T-helper 1 cell treated with Interleukin-12 subunit alpha and Interleukin-12 subunit beta and Interleukin-4 antibody, amounts not matched to agents 30 μg/mL and 1 μg/mL, for 36 hours (primary cell): ENCODE measurements at regions not wholly inside any gene's neighbourhood (a gene's known extent, or its start where the extent isn't known, plus 50 kb on each side); places are given as distances from the start of the nearest gene placed in this dataset.

ENCODE experiments used
- H3K27ac Mint-ChIP-seq: one replicate; pipeline ENCODE4 v1.8.0; 2021; ENCODE audit warnings: mild to moderate bottlenecking, mixed read lengths
- H3K27me3 Mint-ChIP-seq: one replicate; pipeline ENCODE4 v1.8.0; 2021; ENCODE audit warnings: low read depth, mixed read lengths
- H3K36me3 Mint-ChIP-seq: one replicate; pipeline ENCODE4 v1.8.0; 2021; ENCODE audit warnings: low read depth, mixed read lengths
- H3K4me1 Mint-ChIP-seq: one replicate; pipeline ENCODE4 v1.8.0; 2021; ENCODE audit warnings: low read depth, mixed read lengths
- H3K4me3 Mint-ChIP-seq: one replicate; pipeline ENCODE4 v1.8.0; 2021; ENCODE audit warnings: mild to moderate bottlenecking, moderate library complexity, mixed read lengths
- H3K9me3 Mint-ChIP-seq: one replicate; pipeline ENCODE4 v1.8.0; 2021; ENCODE audit warnings: mixed read lengths

DNA sequence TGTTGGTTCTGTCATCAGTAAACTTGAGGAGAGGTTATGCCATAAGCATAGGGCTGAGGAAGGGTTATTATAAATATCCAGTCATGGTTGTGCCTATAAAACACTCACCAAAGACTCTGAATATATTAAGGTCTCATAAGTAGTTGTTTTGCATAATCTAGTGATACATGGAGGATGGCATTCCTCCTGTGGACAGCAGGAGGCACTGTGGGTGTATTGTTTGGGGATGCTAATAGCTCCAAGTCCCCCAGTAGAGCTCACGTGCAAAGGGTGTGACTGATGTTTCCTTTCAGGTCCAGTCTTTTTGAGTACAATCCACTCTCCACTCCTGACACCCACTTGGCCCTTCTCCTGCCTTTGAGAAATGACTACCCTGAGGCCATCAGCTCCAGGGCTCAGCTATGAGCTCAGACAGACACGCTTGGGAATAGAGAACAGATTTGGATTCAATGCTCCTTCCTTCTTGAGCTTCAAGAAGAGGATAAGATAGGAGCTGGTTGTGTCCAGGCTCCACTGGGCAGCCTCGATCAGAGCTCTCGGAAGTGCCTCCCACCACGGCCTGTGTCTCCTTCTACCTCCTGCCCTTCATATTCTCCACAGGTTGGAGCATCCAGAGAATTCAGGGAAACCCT lies 85.2 kb upstream of the IGLL5 start:
- Mint-ChIP-seq H3K9me3 (no peaks in the 10 kb centered on the region), H3K4me3 (no peak overlapping the region), H3K27ac (no peak overlapping the region), H3K36me3 (no peaks in the 10 kb centered on the region), H3K27me3 (peaks cover 40% of the 10 kb centered on the region), H3K4me1 (peaks cover 4% of the 10 kb centered on the region)

- Mint-ChIP-seq H3K4me1 (peaks cover 4% of the 10 kb centered on the region), H3K4me3 (no peak overlapping the region), H3K36me3 (no peaks in the 10 kb centered on the region), H3K27ac (no peak overlapping the region), H3K9me3 (no peaks in the 10 kb centered on the region), H3K27me3 (peaks cover 38% of the 10 kb centered on the region)
These were observed 84.2 kb upstream of the IGLL5 start for GRCh38 chr22:22803285-22803853.

DNA sequence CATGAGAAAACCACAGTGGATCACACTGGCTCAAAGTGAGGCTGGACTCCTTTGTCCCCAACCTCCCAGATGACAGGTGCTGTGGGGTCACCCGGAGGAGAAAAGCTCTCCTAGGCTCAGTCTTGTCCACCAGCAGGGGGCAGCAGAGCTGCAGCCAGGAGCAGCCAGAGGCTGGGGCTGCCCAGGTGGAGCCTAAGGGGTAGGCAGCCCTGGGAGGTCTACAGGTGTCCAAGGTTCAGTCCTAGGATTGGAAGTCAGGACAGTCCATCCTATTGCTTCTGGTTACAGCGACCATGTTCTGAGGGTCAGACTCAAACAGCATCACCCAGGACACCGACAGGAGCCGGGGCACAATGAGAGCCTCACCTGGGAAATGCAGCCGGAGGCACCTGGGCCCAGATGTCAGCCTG lies 77.6 kb upstream of the IGLL5 start:
- Mint-ChIP-seq H3K27ac (no peak overlapping the region), H3K4me1 (peaks cover 2% of the 10 kb centered on the region), H3K4me3 (no peak overlapping the region), H3K9me3 (no peaks in the 10 kb centered on the region), H3K27me3 (peaks cover 44% of the 10 kb centered on the region), H3K36me3 (no peaks in the 10 kb centered on the region)

DNA sequence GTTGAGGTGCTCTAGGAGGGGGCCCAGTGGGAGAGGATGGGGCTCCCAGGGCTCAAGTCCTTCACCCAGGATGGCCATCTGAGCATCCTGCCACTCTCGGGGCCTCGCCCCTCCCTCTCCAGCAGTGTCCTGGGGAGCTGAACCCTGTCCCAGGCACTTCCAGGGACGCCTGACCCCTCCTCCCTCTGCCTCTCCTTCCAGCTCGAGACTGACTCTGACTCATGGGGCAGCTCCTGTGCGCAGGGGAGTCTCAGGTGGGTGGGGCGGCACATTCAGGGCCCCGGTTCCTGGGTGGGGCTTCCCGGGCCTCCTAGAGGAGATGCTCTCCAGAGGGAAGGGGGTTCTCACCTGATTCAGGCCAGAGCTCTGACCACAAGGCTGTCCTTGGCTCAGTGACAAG lies 77.1 kb upstream of the IGLL5 start:
- Mint-ChIP-seq H3K9me3 (no peaks in the 10 kb centered on the region), H3K4me1 (peaks cover under 1% of the 10 kb centered on the region), H3K36me3 (no peaks in the 10 kb centered on the region), H3K27ac (no peak overlapping the region), H3K4me3 (no peak overlapping the region), H3K27me3 (peaks cover 44% of the 10 kb centered on the region)

DNA sequence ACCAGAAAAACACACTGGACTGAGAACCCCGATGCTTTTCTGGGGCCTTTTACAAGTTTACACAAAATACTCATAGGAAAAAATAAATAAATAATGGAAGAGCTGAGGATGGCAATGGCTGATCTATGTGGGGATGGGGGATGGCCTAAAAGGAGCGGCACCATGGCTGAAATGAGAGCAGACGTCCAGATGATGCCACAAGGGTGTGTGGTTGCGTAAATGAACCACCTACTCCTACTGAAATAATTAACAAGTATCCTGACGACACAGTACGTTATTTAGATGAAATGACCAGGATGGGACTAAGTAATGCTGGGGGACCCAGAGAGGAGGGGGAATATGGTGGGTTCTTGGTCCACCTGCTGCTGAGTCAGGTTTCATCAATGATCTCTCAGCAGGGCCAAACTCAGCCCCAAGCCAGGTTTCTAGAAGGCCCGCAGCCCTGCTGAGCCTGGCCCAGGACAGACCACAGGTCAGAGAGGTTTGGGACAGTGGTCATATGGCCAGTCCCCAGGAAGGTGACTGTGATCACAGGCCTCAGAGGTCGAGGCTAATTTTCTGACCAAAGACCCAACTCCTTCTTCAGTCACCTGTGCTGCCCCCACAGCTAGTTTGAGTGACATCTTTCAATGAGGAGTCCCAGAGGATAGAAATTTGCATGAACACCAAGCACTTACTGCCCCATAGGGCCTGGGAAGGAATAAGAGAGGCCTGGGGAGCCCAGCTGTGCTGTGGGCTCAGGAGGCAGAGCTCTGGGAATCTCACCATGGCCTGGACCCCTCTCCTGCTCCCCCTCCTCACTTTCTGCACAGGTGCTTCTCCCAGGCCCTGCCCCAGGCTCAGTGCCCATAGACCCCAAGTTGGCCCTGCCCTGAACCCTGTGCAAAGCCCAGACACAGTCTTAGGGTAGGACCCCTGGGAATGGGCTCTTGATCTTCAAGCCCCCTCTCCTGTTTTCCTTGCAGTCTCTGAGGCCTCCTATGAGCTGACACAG lies 76.3 kb upstream of the IGLL5 start:
- Mint-ChIP-seq H3K9me3 (no peaks in the 10 kb centered on the region), H3K4me3 (no peak overlapping the region), H3K36me3 (no peaks in the 10 kb centered on the region), H3K27me3 (peaks cover 38% of the 10 kb centered on the region), H3K27ac (no peak overlapping the region), H3K4me1 (peaks cover 9% of the 10 kb centered on the region)

GRCh38 chr22:22812031-22812905 lies 75.3 kb upstream of the IGLL5 start:
- Mint-ChIP-seq H3K9me3 (no peaks in the 10 kb centered on the region), H3K27ac (no peak overlapping the region), H3K36me3 (no peaks in the 10 kb centered on the region), H3K4me1 (peaks cover 19% of the 10 kb centered on the region), H3K4me3 (no peak overlapping the region), H3K27me3 (peaks cover 30% of the 10 kb centered on the region)

- Mint-ChIP-seq H3K27ac (no peak overlapping the region), H3K27me3 (peaks cover 21% of the 10 kb centered on the region), H3K36me3 (no peaks in the 10 kb centered on the region), H3K4me3 (no peak overlapping the region), H3K4me1 (peaks cover 28% of the 10 kb centered on the region), H3K9me3 (no peaks in the 10 kb centered on the region)
These were observed 74.2 kb upstream of the IGLL5 start for GRCh38 chr22:22813126-22814075.

- H3K27me3 Mint-ChIP-seq: peaks cover 7% of the 10 kb centered on the region
- peaks cover 43% of the 10 kb centered on the region for H3K4me1 Mint-ChIP-seq
- H3K27ac Mint-ChIP-seq: peak overlapping the region; percentile 1
- no peaks in the 10 kb centered on the region for H3K9me3 Mint-ChIP-seq
- H3K36me3 Mint-ChIP-seq: no peaks in the 10 kb centered on the region
- H3K4me3 Mint-ChIP-seq: no peak overlapping the region
These were observed 72.8 kb upstream of the IGLL5 start for GRCh38 chr22:22814666-22815396.

DNA sequence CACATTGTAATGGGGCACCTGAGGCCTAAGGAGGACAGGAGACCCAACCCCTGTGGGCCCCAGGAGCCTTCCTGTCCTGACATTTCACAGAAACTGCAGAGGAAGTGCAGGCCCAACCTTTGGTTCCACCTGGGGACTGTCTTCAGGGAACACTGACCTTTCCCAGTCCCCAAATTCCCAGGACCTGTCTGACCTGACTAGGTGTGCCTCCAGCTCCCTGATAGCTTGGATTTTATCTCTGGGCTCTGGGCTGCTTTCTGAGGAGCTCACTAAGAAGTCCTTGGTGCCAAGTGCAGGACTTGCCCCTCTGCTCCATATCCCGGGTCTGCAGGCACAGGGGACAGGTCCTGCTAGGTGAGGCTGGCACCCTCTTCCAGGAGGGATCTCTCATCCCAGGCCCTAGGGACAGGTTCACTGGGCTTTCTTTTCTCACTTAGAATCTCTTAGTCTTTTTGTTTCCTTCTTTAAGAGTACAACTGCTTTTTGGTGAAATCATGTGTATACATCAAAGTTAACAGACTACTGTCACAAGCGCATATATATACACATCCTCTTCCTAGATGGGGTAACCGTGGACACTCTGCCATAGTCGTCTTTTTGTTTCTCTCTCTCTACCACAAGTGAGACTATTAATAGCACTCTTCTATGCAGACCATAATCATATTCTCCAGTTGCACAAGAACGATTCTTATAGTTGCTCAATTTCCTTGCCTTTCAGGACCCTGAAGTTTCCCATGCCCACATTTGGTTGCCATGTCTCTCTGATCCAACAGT lies 72.0 kb upstream of the IGLL5 start:
- no peak overlapping the region for H3K4me3 Mint-ChIP-seq
- H3K27ac Mint-ChIP-seq: peak overlapping the region; percentile 26
- H3K9me3 Mint-ChIP-seq: no peaks in the 10 kb centered on the region
- H3K4me1 Mint-ChIP-seq: peaks cover 50% of the 10 kb centered on the region
- peaks cover 5% of the 10 kb centered on the region for H3K27me3 Mint-ChIP-seq
- no peaks in the 10 kb centered on the region for H3K36me3 Mint-ChIP-seq

DNA sequence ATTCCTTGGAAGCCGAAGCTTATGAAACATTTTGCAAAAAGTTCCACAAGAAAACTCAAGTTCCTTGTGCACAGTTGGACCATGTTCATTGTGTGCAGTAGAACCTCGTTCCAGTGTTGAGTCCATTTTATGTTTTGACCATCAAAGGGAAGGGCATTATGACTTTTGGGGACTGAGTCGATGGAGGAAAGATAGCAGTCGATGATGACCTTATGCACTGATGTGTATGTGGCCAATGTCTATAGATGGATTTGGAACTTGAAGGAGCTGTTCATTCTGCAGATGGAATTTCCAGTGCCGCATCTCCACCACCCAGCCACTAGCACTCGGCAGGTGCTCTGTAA lies 71.5 kb upstream of the IGLL5 start:
- no peaks in the 10 kb centered on the region for H3K36me3 Mint-ChIP-seq
- H3K27me3 Mint-ChIP-seq: peaks cover 5% of the 10 kb centered on the region
- H3K4me3 Mint-ChIP-seq: no peak overlapping the region
- H3K4me1 Mint-ChIP-seq: peaks cover 55% of the 10 kb centered on the region
- H3K27ac Mint-ChIP-seq: no peak overlapping the region
- H3K9me3 Mint-ChIP-seq: no peaks in the 10 kb centered on the region

DNA sequence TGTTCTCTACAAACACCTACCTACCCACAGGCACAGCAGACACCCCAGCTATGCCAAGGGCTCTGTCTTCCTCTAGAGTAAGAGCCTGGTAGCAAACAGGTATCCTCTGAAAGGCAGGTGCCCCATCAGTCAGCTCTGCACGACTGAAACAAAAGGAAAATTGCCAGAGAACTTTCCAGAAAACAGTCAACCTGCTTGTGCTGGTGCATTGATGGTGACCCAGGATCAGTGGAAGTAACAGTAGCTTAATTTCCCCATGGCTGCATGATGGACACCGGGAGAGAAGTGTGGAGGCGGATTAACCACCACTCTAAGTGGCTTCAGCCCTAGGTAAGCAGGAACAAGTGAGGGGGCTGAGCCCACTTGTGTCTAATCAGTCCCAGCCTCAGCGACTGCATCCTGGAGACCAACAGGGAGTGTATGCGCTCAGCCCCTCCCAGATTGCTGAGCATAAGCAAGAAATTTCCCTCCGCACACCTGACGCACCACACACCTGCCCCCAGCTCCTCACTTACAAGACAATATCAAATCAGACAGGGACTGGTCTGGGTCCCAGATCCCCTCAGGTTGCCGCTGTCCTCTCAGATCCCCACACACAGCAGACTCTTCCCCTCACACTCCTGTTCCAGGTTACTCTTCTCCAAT lies 70.7 kb upstream of the IGLL5 start:
- no peaks in the 10 kb centered on the region for H3K36me3 Mint-ChIP-seq
- no peak overlapping the region for H3K4me3 Mint-ChIP-seq
- peak overlapping the region; percentile 18 for H3K27ac Mint-ChIP-seq
- H3K9me3 Mint-ChIP-seq: no peaks in the 10 kb centered on the region
- peaks cover 5% of the 10 kb centered on the region for H3K27me3 Mint-ChIP-seq
- H3K4me1 Mint-ChIP-seq: peaks cover 62% of the 10 kb centered on the region
